SK-MEL-5 (cell line): ENCODE measurements at regions not wholly inside any gene's neighbourhood (a gene's known extent, or its start where the extent isn't known, plus 50 kb on each side); places are given as distances from the start of the nearest gene placed in this dataset.

Source experiments
- DNase-seq: peaks from one replicate; pipeline ENCODE4 v3.0.0-alpha.2; 2016; ENCODE audit warnings: low read depth, low spot score
- in situ Hi-C: cut with HindIII; loops from 2 replicates; pipeline ENCODE4 v1.10.0; 2016; ENCODE audit warnings: low sequenced_read_pairs, high pct_unique_total_duplicates, low pct_unique_long_range_greater_than_20kb

DNA sequence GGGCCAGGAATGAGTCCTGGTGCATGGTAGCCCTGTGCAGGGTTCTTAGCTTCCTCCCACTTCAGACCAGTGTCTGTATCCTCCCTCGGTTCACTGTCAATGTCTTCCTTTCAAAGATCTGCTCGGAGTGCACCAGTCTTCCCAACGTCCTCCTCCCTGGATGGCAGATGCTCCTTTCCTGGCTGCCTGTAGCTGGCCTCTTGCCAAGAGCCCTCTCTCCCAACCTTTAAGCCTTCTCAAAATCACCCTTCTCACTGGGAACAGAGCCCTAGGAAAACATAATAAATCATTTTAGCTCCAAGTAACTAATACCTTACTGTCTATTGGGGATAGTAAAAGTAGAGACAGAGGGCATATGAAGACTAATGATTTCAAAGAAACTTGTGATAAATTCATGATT lies 490.6 kb downstream of the CCSER2 start:
- no peak for DNase-seq
- in situ Hi-C loops = no loop called here

DNA sequence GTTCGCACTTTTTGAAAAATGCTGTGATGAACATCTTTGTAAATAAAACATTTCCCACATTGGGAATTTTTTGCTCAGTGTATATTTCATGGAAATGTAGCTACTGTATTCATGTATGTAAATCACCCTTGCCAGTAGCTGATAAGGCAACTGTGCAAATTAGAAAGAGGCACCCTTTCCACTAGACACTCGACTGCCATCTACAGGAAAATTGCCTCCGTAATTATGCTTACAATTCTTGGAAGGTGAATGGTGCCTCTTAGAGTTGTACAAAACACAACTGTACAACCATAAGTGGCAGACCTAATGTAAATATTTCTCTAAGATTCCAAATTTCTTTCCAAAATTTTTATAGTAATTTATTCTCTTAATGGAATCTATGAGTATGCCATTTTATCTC lies 491.7 kb downstream of the CCSER2 start:
- peak; percentile 69 for DNase-seq
- in situ Hi-C loops = no loop called here

DNA sequence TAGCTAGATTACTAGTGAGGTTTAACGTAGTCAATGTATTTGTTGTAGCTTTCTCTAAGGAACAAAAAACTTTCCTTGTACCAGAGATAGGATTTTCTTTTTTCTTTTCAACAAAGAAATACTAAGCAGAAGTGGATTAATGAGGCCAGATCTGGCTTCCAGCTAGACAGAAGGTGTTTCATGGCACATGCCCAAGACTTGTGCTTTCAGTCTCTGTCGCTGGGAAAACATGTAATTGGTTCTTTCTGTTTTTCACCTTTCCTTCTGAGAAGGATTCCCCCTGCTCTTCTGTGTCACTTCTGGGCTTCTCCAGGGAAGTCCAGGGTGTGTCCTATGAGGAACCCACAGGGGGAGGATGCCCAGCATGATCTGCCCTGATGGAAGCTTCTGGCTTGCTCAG lies 492.2 kb downstream of the CCSER2 start:
- in situ Hi-C loops = no loop called here
- DNase-seq = no peak

DNA sequence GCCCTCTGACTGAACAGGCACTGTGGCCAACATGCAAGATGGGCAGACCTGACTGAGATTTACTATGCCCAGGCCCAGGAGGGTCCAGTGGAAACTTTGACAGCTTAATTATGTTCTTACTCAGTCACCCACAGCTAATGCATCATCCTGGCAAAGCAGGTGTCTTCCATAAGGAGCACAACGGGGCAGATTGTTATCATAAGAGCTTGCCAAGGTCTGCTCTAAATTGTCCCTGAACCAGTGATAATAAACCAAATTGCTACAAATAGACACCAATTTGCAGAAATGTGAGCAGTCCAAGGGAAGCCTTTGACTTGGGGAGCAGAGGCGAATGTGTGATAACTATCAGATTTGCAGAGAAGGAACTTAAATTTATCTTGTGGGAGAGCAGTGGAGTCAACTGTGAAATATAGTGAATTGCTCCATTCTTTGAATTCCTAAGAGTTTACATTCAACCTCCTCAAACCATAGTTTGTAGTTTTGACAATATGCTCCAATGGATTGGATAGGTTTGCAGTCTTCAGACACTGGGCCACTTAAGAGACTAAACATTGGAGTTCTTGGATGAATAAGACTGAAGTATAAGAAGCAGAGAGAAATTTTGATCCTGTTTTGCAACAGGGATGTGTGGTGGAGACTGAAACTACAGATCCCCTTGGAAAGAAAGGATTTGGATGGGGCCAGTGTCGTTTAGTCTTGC lies 494.7 kb downstream of the CCSER2 start:
- in situ Hi-C loops = no loop called here

DNA sequence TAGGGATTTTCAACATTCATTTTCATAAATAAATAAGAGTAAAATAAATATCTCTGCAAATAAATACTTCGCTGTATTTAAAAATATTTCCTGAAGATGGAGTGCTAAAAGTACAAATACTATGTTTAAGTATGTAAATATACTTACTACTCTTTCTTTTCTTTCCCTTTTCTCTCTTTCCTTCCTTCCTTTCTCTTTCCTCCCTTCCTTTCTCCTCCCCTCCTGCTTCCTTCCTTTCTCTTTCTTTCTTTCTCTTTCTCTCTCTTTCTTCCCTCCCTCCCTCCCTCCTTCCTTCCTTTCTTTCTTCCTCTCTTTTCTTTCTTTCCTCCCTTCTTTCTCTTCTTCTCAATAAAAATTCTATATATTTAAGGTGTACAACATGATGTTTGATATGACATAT lies 496.1 kb downstream of the CCSER2 start:
- in situ Hi-C loops = no loop called here
- no peak for DNase-seq

More for the DNA sequence above, 494.7 kb downstream of the CCSER2 start:
- DNase-seq = no peak

DNA sequence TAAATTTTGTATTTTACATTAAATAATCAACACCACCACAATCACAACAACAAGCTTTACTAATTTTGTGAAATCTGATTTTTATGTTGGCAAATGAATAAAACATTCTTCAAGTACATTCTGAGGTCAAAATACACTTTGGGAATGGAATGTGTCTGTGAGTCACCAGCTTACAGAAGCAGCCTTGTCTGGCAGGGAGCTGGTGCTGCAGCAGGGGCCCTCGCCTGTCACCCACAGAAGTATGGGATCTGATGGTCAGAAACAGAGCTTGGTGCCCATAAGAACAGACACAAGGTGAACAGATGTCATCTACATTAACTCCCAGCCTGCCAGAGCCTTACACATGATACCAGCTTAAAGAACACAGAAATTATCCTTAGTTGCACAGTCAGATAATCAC lies 496.9 kb downstream of the CCSER2 start:
- in situ Hi-C loops = no loop called here
- peak; percentile 82 for DNase-seq

DNA sequence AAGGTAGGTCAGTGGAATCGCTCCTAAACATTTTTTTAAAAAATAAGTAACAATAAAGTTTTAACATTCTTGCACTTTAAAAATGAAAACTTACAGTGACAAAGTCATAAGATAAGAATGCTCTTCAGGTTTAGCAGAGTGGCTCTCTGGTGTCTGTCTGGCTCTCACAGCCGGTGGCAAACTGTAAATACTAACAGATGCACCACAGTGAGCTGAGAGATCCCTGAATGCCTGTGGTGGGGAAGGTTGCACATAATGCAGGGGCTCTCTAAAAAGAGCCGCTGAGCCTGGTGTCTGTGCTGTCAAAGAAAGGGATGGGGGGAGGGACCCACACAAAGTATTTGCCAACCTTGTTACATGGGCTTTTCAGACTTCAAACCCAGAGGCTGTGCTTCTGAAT lies 498.3 kb downstream of the CCSER2 start:
- in situ Hi-C loops = no loop called here
- DNase-seq = no peak

DNA sequence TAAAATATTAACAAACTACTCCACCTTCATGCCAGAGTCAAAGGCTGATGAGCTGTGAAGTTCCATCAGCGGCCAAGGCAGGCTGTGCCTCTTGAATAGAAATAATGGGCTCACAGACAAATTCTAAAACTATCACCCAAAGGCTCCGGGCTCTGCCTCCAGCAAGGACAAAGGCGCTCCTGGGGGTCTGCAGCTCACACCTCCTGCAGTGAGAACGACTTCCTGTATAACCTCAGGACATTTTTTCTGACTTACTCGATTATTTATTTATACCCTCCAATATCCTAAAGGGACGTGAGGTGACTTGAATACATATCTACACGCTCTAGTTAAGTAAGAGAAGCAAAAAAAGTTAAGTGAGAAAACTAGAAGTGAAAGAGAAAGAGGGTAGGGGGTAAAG lies 500.7 kb downstream of the CCSER2 start:
- no peak for DNase-seq
- in situ Hi-C loops = no loop called here

DNA sequence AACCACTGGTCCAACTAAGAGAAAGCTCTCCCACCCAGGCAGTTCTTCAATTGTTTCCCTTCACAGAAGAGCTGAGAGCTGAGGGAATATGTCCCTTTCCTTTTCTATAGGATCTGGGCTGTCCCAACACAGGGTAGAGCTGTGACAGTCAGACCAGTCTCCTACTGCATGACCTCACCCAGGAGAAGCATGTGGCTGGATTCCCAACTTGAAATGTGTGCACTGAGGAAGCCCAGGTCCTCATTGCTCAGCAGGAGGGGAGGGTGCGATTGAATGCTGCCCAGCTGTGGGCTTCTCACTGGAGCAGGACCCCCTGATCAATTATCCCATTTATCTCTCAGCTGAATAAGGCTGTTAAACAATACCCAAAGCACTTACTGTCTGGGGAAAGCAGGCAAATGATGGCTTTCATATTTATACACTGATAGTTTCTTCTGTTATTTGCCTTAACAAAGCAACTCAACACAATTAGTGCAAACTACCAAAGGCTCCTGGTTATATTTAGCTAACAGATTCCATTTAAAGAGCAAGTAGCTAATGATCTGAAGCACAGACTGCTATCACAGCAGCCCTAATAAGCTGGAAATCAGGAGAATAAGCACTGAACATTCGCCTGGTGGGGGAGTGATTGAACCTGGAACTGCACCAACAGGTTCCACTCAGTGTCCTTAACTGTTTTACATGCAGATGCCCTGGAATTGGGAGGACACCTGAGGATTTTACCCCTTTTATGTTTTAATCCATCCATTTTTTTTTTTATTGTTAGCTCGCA lies 508.8 kb downstream of the CCSER2 start:
- in situ Hi-C loops = no loop called here
- DNase-seq = no peak

DNA sequence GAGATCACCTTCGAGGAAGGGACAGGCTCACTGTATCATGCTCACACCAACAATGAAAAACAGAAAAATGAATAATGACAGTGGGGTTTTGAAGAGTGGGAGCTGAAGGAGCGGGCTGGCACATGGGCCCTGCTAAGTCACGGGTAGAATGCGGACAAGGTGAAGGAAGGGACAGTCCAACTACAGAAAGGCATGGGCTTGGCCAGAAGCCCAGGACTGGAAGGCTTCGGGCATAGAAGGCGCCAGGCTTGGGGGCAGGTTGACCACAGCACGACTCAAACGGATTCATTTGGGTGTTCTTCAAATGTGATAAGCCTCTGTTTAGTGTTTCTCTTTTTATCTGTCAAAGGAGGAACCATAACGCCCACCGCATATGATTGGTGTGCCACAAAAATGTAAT lies 509.5 kb downstream of the CCSER2 start:
- in situ Hi-C loops = no loop called here
- DNase-seq = no peak

DNA sequence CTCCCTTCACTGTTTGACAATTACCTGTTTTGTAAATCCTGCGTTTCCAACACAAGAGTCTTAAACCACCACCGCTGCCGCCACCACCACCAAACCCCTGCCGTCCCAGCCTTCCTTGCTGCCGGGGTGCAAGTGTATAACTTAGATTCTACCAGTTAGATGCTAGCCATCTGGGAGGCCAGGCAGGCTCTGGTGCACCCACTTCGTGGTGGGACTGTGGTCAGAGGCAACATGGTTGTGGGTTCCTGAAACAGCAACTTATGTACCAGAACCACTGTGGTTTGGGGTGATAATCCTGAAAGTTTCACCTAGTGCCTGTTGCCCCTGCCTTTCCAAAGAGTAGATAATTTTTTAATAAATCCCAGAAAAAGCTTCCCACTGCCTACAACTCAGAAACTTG lies 510.5 kb downstream of the CCSER2 start:
- DNase-seq = no peak
- in situ Hi-C loops = no loop called here

DNA sequence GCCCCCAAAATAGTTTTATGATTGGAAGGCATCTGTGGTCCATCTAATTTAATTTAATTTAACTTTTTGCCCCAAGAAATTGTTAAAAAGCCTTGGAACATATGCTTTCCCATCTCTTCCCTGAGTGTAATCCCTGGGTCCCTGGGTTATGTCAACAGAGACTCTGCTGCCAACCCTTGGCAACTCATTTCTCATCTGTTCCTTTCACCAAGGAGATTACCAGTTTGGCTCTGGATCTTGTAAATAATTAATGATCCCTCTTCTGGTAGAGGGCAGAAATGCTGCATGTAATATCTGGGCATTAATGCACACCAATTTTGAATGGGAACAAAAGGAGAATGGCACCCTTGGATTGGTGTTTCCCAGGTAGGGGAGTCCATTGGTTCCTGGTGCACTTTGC lies 514.2 kb downstream of the CCSER2 start:
- in situ Hi-C loops = no loop called here
- DNase-seq = no peak

DNA sequence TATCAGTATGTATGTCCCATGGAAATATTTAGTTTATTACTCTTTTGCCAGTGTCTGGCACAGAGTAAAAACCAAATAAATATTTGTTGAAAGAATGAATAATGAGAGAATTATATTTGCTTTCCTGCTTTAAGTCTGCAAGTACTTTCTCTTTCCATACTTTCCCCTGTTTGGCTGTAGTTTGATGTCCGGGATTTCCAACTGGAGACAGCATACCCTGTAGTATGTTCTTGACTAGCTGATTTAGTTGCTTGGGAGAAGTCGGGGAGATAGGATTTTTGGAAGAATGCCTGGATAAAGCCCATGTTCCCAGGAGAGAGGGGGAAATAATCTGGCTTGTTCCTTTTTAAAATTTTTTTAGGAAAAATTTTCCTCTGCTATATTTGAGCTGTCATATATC lies 516.1 kb downstream of the CCSER2 start:
- in situ Hi-C loops = no loop called here
- DNase-seq = no peak

DNA sequence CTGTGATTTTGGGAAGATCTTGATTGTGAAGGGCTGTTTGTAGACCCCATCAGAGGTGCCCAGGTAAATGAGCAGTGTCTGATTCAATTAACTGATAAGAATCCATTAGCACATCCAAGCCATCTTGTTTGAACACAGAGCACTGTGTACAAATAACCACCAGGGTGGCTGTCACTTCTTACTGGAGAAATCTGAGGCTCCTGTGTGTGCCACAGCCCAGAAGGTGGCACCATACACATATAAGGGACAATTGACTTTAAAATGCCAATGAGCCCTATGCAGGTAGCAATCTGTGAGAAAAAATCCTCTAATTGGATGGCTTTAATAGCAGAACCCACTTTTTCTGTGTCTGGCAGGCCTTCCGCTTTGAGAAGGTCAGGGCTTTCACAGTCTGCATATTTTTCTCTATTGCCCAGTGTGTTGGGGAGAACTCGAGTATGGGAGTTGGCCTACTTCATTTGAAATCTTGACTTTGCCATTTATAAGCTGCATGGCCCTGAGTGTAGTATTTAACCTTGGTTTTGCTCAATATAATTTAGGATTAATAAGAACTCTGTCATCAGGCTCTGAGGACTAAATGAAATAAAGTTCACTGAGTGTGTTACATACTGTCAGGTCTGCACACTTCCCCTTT lies 517.4 kb downstream of the CCSER2 start:
- in situ Hi-C loops = no loop called here
- peak; percentile 55 for DNase-seq

DNA sequence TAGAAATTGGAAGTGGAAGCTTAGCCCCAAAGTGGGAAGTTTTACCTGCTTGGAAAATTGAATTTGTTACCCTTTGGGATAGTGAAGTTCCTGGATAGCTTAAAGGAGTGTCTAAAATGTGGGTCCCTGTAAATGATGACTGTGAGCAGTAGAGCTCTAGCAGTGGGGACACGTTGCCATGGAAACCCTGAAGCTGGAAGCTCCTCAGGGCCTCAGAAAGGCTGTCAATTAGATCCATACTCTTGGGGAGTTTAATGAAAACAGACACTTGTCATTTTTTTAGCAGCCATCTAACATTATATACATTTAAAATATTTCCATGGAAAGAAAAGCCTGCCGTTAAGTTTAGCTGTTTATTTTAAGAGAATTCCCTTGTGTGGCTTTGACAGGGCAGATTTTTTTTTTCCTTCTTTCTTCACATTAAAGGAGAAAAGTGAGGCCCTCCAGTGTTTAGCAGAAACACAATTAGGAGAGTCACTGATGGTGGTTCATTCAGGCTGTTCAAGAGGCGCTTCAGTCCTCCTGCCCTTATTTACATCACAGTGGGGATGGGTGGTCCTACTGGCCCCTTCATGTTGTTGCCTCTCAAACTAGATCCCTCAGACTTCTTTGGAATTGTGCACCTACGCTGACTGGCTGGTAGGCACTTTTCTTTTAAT lies 518.4 kb downstream of the CCSER2 start:
- in situ Hi-C loops = no loop called here
- no peak for DNase-seq

DNA sequence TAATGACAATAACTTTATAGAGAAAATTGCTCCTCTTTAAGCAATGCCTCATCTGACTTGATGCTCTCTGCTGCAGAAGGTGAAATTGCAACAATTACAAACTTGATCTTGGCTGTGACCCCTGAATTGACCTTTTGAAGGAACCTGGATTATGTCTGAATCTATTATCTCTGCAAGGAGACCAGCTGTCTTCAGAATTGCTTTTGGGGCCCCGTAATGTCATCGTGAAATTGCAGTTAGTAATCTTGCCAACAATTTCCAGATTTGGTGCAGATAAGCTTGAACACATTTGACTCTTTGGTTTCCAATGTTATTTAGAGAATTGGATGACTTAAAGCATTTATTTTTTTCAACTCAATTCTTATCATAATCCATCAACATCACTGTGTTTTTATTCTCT lies 520.6 kb downstream of the CCSER2 start:
- in situ Hi-C loops = no loop called here
- DNase-seq = no peak

DNA sequence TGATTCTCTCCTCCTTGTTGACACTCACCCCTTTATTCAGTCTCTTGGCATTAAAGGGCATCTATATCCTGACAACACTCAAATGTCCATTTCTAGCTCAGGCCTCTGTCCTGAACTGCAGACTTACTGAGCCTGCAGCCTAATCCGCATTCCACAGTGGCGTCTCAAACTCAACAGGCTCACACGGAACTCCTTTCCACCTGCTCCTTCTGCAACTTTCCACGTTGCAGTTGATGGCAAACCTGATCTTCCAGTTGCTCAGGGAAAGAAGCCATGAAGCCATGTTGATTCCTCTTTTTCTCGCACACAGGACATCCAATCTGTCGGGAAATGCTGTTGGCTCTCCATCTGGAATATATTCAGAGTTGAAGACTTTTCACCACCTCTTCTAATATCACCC lies 522.4 kb downstream of the CCSER2 start:
- in situ Hi-C loops = no loop called here
- DNase-seq = no peak

DNA sequence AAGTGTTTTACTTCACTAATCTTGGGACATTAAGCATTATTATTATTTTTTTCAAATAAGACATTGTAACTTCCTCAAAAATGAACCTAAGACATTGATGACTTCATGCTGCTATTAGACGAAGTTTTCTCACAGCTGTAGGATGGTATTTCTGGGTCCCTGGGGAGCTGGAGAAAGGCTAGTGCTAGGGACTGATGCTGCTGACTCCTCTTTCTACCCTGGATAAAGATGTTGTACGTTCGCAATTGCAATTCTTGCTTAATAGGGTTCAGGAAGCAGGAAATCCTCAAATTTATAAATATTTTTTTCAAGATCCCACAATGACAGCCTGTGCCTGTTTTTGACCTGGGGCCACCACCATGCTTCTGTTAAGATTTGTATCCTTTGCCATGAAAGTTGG lies 526.0 kb downstream of the CCSER2 start:
- no peak for DNase-seq
- in situ Hi-C loops = no loop called here
